ENCODE measurements at regions not wholly inside any gene's neighbourhood (a gene's known extent, or its start where the extent isn't known, plus 50 kb on each side); places are given as distances from the start of the nearest gene placed in this dataset.

- TF ChIP-seq POLR2A (IDR thresholded peaks at IDR 0.05): no peak
- no peak for TF ChIP-seq CTCF (IDR thresholded peaks at IDR 0.05)
- no peak for TF ChIP-seq POLR2AphosphoS5 (IDR thresholded peaks at IDR 0.05)
These were observed 326.5 kb downstream of the BUD13 start for GRCh38 chr11:116446048-116446941.

All from prostate gland (tissue), 2 donors.